ENCODE measurements at regions not wholly inside any gene's neighbourhood (a gene's known extent, or its start where the extent isn't known, plus 50 kb on each side); places are given as distances from the start of the nearest gene placed in this dataset.

GRCh38 chr10:4024027-4024426, 239.0 kb upstream of the KLF6 start:
- POLR2A ChIA-PET, result interaction anchor here (1.5 kb wide), 1 partner anchor 239 kb away, joined by 4 read pairs; the partner anchor contains the start of gene KLF6
- no TSS peak for BruUV-seq (replicated peaks)
- Histone ChIP-seq H3K4me3 (no peak overlapping the region), H3K4me2 (ENCODE audit: insufficient read depth, low read length) (no peak overlapping the region), H2AFZ (ENCODE audit: low read depth, low read length) (no peak overlapping the region), H3K27ac (ENCODE audit: extremely low read depth, low read depth, low read length) (no peak overlapping the region), H3K9ac (ENCODE audit: insufficient read depth in 1 of 2, low read depth in 2 of 2, low read length in 2 of 2) (no peak overlapping the region), H3K9me1 (ENCODE audit: control insufficient read depth, insufficient read depth, low read length) (no peaks in the 10 kb centered on the region), H3K27me3 (ENCODE audit: control insufficient read depth in 2 of 2, insufficient read depth in 2 of 2, low read length in 2 of 2) (peaks cover 21 to 28% of the 10 kb centered on the region in 2 experiments), H4K20me1 (replicated peaks; ENCODE audit: control insufficient read depth, insufficient read depth, low read length) (no peaks in the 10 kb centered on the region), H3K36me3 (ENCODE audit: control insufficient read depth, insufficient read depth, low read length) (no peaks in the 10 kb centered on the region), H3K9me3 (replicated peaks; ENCODE audit: control insufficient read depth, insufficient read depth, low read depth, low read length) (no peaks in the 10 kb centered on the region), H3K79me2 (ENCODE audit: control insufficient read depth, insufficient read depth, low read length) (no peaks in the 10 kb centered on the region), H3K4me1 (replicated peaks in 1 of 2; ENCODE audit: control insufficient read depth in 2 of 2, insufficient read depth in 2 of 2, low read length in 2 of 2) (no peaks in the 10 kb centered on the region)
- CTCF ChIA-PET (ENCODE audit: low intra/inter-chr PET ratio), result no interaction called here
- WGBS (ENCODE audit: insufficient coverage, low coverage, missing lambda C conversion rate), result 57% methylated on average over 15 of the region's 17 CpGs
- intact Hi-C loops (cut with micrococcal nuclease), result no loop called here
- FAIRE-seq (peak; percentile 40), ATAC-seq (no peak), DNase-seq (ENCODE audit: extremely low read depth in 1 of 4, low spot score in 3 of 4) (no peak)
- TF ChIP-seq ARID2 (IDR thresholded peaks at IDR 0.05) (no peak), ATF3 (IDR thresholded peaks at IDR 0.05) (peak; percentile 27; the same call in 1 of the 2 replicates), ATF3 (CRISPR knock-in tag; conservative IDR thresholded peaks at IDR 0.05) (no peak), MAFF (IDR thresholded peaks at IDR 0.05; ENCODE audit: low read length) (peak; percentile 72), NFE2L1 (tag; IDR thresholded peaks at IDR 0.05; ENCODE audit: borderline replicate concordance, low read depth) (peak; percentile 56), MAFG (tag; conservative IDR thresholded peaks at IDR 0.05) (peak; percentile 90), NFE2 (IDR thresholded peaks at IDR 0.05; ENCODE audit: low read depth) (peak; percentile 83), NCOA1 (IDR thresholded peaks at IDR 0.05; ENCODE audit: low read depth) (no peak), C11orf30 (IDR thresholded peaks at IDR 0.05; ENCODE audit: low read depth) (peak; percentile 84), SRF (CRISPR knock-in tag; IDR thresholded peaks at IDR 0.05) (no peak), SMAD4 (CRISPR knock-in tag; conservative IDR thresholded peaks at IDR 0.05) (no peak), ZNF316 (IDR thresholded peaks at IDR 0.05) (peak; percentile 89), KAT8 (IDR thresholded peaks at IDR 0.05; ENCODE audit: low read depth) (no peak), SAFB2 (IDR thresholded peaks at IDR 0.05; ENCODE audit: borderline replicate concordance, low read depth, low read length, severe bottlenecking) (no peak), DEAF1 (CRISPR knock-in tag; IDR thresholded peaks at IDR 0.05) (no peak), HOXB6 (CRISPR knock-in tag; IDR thresholded peaks at IDR 0.05; ENCODE audit: borderline replicate concordance) (no peak), MAFK (IDR thresholded peaks at IDR 0.05; ENCODE audit: low read length) (peak; percentile 74; the same call in 1 of the 2 replicates), FOSL1 (tag; conservative IDR thresholded peaks at IDR 0.05) (peak; percentile 55), MTA2 (IDR thresholded peaks at IDR 0.05; ENCODE audit: low read depth) (no peak)
- in situ Hi-C loops (cut with MboI), result no loop called here

Measured in K562 (cell line).